RPMI8226 (cell line): ENCODE measurements at regions not wholly inside any gene's neighbourhood (a gene's known extent, or its start where the extent isn't known, plus 50 kb on each side); places are given as distances from the start of the nearest gene placed in this dataset.

ENCODE experiments used
- DNase-seq: peaks from one replicate; pipeline ENCODE4 v3.0.0-alpha.2; 2015

GRCh38 chr11:69394869-69395246 lies 86.6 kb upstream of the LINC01488 start:
- DNase-seq, result no peak

DNA sequence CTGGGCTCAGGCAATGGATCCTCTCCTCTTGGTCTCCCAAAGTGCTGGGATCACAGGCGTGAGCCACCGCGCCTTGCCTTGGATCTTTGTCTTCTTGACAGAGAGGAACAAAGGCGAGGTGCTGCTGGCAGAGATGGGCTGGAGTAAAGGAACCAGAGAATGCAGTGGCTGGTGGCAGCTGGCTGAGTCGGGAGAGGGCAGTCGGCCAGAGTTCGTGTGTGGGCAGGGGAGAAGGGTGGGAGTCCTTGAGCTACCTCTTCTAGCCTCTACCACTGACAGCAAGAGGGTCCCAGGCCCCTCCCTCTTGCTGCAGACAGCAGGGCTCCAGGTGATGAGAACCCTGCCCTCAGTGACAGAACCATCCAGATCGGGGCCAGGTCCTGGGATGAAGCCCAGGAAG lies 86.2 kb upstream of the LINC01488 start:
- no peak for DNase-seq

DNA sequence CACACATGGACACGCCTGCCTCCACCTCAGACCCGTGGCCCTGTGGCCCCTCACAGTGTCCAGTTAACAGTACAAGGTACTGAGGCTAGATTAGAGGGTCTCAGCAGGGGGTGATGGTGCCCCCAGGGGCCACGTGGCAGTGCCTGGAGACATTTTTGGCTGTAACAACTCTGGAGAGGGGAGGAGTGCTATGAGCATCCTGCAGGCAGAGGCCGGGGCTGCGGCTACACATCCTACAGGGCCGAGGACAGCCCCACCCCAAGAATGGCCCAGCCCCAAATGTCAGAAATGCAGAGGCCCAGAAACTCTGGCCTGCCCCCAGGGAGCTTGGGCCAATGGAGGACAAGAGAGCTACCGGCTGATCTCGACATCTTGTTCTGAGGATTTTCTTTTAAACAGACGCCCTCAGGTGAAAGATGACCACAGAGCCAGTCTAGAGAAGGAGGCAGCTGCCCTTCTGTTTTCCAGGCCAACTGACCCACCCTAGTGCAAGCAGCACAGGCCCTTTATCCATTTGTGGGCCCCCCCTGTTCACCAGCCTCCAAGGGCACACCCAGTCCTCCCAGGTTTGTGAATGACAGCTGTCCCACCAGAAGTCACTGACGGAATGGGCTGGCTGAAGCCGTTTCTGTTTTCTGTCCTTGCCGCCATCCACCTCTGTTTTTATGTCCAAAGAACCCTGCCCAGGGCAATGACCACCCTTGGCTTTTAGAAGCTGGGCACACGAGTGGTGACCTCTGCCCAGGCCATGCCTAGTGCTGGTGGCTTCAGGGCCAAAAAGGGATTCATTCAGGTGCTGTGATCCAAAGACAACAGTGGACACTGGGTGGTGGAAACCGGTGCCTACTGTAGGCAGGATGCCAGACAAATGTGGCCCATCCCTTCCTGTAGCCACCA lies 85.2 kb upstream of the LINC01488 start:
- DNase-seq, result no peak

DNA sequence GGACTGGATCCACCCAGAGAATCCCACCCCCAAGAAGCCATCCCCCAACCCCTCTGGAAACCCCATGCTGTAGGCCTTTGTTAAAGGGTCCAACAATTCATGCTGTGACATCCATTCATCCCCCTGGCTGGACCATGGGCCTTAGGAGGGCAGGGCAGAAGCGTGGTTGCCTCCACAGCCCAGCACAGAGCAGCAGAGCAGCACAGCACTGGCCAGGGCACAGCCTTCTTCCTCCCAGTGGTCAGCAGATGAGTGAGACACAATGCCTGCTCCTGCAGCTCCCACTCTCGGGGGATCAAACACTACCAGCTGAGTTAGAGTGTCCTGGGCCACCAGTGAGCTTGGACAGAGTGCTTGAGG lies 84.5 kb upstream of the LINC01488 start:
- no peak for DNase-seq

DNA sequence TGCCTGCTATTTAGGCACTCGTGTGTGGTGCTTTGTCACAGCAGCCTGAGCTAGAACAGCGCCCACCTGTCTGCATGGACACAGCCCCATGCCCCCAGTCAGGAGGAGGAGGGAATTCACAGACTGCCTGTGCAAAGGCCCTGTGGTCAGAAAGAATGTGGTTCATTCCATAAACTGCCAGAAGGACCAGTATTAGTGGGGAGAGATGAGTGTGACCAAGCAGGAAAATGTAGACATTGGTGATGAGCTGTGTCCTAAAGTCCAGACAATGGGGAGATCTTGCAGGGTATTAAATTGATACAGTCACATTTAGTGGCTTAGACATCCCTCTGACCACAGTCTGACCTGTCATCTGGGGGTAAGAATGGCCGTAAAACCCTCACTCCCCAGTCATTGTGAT lies 83.7 kb upstream of the LINC01488 start:
- DNase-seq, result no peak

DNA sequence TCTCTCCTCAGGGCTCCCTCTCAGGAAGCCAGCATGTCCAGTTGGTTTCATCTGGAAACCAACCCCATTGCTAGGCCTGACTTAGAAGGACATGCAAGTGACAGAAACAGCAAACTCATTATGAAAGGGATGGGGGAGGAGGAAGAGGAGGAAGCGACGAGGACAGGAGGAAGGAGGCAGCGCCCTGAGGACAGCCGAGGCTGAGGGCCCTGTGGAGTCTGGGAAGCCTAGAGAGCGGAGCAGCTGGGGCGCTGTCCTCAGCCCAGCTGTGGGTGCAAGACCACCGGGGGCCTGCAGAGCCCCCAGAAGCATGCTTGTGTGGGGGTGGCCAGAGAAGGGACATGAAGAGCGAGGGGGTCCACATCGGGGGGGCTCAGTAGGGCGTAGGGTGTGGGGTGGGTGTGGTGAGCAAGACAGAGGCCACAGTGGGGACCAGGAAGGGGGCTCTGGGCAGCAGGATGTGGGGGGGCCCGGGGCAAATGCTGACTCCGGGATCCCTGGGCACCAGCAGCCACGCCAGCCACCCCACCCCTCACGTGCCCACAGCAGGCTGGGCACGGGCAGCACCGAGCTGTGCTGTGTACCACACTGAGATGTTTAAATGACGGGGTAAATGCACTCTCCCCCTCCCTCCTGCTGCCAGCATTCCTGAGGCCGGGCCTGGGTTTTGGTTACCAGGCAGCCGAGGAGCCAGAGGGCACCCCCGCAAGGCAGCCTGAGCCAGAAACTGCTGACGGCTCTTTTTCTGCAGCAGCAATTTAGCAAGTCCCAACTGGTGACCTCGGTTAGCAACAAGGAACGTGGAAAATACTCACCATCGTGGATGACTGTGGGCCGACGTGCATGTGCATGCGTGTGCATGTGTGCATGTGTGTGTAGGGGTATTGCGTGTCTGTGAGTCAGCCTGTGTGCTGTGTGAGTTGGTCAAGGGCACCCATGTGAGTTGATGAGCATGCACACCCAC lies 82.7 kb upstream of the LINC01488 start:
- peak; percentile 77 for DNase-seq

GRCh38 chr11:69400140-69400539 lies 81.3 kb upstream of the LINC01488 start:
- no peak for DNase-seq

- DNase-seq, result no peak
Observed at GRCh38 chr11:69400771-69401590, 80.5 kb upstream of the LINC01488 start.

DNA sequence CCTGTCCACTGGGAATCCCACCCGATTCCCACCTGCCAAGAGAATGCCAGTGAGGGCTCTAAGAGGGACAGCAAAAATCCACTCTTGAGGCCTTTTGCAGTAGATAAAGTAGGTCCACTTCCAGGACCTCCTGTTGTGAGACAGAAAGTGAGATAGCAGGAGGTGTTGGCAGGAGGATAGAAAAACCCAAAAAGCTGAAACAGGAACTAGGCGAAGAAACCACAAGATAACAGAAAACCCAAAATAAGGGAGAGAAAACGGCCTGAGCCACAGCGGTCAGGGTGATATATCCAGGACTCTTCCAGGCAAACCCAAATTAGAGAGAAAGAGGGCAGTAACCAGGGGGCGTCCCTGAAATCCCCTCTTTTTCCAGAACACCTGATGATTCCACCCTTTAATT lies 79.7 kb upstream of the LINC01488 start:
- peak; percentile 47 for DNase-seq

GRCh38 chr11:69402251-69402887 lies 79.1 kb upstream of the LINC01488 start:
- no peak for DNase-seq

DNA sequence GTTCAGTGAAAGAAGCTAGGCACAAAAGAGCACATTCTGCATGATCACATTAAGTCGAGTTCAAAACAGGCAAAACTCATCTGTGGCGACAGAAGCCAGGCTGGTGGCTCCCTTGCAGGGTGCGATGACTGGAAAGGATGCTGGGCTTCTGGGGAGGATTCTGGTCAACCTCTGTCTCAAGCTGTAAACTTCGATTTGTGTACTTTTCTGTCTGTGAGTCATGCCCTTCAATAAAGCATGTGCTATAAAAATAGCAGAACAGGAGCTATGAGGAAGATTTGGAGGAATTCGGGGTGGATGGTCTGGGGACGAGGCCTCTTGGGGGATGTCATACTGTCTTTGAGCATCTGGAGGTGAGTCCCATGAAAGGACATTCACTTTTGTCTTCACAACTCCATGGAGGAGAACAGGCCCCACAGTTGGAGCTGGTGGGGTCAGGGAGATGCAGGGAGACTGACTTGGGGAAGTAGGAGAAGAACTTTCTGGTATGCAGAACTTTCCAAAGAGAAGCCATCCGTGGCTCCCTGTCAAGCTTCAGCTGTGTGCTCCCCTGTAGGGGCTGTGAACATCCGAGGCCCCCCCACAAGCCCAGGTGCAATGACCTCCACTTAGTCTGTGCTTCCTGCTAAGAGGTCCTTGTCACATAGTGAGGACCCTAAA lies 77.8 kb upstream of the LINC01488 start:
- DNase-seq, result no peak

- DNase-seq, result no peak
Observed at GRCh38 chr11:69406060-69406459, 75.4 kb upstream of the LINC01488 start.

DNA sequence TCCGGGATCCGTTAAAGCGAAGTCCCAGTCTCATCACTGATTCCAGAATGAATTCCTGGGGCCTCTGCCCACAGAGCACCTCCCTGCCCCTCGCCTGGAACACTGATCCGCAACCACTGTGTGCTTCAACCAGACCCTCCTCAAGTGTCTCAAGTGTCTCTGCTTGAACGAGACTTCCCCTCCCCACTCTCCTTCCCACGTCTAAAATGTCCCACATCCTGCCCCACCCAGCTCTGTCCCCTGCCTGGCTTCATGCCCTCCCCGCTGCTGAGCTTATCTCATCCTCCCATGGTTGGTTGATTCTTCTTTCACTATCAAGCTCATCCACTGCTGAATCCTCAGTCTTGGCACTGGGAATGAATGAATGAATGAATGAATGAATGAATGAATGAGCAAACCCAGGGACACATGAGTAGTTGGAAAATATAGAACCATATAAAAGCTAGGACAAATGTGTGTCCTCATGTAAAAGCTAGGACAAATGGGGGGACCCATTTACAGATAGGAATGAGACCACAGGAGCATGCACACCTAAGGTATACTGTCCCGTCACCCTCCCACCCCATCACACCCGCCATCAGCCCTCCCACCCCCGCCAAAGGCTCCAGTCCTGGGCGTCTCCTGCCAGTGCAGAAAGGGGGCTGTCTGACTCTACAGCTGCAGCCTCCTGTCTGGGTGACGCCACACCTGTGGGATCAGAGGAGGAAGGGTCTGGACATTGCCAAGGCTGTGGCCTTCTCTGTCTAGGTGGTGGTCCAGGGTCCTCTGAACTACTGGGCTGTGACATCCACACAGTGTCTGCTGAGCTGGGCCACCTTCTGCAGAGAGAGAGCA lies 71.4 kb upstream of the LINC01488 start:
- DNase-seq, result no peak

DNA sequence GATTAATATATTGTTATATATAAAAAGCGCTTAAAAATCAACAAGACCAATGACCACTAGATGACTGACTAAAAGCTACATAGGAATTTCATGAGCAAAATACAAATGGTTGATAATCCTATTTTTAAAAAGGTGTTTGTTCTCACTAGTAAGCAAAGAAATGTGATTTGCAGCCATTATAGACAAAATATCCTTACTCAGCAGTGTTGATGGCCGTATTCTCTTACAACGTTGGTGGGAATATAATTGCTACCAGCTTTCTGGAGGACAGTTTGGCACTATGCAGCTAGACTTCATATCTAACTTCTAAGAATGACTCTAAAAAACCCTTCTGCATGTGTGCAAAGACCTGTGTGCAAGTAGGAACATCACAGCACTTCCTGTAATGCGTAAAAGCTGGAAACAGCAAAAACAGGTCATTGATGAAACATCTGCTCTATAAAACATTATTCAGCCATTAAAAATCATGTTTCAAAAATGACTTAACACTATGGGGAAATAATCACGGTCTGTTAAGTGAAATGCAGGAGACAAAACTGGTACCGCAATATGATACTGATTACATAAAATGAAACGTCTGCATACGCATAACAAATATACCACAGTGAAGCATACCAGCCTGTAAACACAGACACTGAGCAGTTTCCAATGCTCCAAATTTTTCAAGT lies 70.1 kb upstream of the LINC01488 start:
- DNase-seq, result no peak

DNA sequence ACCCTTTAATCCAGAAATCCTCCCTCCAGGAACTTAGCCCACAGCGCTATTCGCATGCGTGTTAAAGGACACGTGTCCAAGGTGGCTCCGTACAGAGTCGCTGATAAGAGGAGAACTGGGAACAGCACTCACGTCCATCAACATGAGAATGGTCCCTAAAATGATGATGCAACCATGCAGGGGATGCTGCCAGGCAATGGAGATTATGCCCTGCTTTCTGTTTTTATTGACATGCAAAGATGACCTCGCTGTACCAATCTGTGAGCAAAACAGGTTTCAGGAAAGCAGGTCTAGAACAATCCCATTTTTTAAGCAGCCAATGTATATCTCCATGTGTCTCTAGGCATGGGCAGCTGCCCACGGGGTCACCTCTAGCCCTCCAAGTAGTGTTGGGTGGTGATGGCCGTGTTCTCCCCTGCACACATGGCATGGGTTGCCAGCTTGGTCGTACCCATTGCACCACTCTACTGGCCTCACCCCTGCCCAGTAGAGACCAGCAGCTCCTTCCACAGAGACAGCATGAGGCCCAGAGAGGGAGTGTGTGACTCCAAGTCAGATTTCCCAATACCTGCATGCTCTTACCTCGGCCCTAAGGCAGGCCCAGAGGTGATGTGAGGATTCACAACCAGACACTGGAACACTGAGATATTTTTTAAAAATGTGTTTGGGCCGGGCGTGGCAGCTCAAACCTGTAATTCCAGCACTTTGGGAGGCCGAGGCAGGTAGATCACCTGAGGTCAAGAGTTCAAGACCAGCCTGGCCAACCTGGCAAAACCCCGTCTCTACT lies 68.3 kb upstream of the LINC01488 start:
- DNase-seq, result no peak

GRCh38 chr11:69413993-69414392 lies 67.5 kb upstream of the LINC01488 start:
- DNase-seq, result no peak

DNA sequence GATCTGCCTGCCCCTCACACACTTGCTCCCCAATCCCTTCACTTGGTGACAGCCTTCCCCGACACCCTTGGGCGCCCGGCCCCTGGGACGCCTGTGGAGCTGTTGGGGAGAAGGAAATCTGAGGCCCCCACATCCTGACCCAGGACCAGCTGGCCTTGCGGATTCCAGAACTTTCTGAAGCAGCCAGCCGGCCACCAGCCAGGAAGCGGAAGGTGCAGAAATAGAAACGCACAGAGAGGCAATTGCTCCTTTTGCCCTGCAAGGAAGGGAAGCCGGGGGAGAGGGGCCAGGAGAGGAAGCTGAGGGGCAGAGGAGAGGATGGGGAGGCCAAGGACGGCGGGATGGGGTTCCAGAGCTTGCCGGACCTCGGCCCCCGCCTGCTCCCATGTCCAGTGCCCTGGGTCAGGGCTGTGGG lies 66.7 kb upstream of the LINC01488 start:
- no peak for DNase-seq

DNA sequence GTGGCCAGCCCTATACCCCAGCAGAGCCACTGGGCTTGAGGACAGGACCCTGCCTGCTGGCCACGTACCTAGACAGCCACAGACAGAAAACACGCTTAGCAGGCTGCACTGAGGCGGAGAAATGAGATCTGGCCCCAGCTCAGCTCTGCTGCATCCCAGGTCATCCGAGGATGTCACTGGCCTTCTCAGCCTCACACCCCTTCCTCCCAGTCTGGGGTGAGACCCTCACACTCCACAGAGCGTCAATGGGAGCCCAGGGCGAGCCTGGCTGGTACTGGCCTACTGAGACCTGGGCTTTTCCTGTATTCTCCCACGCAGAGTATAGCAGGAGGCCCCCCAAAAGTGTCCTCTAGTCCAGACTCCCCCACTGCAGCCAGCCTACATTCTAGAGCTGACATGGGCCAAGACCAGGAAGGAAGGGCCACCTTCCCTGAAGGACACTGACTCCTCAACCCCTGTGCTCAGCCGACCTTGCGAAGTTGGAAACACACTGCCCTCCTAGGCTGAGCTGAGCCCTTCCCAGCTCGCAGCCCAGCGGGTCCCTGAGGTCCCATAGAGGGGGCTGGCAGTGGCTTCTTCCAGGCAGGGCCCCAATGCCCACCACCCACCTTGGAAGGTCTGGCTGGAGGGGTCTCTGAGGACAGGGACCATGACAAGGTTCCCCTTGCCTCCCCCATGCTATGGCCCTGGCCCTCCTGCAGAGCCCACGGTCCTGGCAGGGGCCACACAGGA lies 65.9 kb upstream of the LINC01488 start:
- no peak for DNase-seq

- peak; percentile 31 for DNase-seq
Observed at GRCh38 chr11:69416143-69416515, 65.3 kb upstream of the LINC01488 start.
